HG03354 (cell line): ENCODE measurements at regions not wholly inside any gene's neighbourhood (a gene's known extent, or its start where the extent isn't known, plus 50 kb on each side); places are given as distances from the start of the nearest gene placed in this dataset.
"Not testable (repeated sequence)": the region's sequence is repeated elsewhere in the genome, so short reads cannot be mapped to it uniquely, and the experiment has no call there.

Source experiments
- ATAC-seq: cut with Tn5 transposase; IDR thresholded peaks from one replicate; pipeline ENCODE4 v1.9.1; 2021; ENCODE audit warnings: mild to moderate bottlenecking; ENCODE audit not compliant: unreplicated experiment, poor library complexity, severe bottlenecking

DNA sequence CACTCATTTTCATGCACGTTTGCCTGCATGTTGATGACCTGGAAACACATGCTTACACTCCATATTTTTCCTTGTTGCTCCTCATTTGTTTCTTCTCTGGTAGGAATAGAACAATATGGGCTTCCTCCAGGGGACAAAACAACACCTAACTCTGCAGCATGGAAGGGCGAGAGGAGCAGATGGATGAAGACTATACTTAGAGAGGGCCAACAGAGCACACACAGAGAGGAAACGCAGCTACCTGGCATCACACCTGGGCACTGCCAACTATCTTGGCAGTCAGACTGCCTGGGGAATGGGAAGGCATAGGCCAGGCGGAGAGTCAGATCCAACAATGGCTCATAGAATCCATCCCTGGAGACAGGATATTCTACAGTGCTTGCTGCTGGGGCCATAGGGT lies 290.9 kb downstream of the CD83 start:
- ATAC-seq = no peak

DNA sequence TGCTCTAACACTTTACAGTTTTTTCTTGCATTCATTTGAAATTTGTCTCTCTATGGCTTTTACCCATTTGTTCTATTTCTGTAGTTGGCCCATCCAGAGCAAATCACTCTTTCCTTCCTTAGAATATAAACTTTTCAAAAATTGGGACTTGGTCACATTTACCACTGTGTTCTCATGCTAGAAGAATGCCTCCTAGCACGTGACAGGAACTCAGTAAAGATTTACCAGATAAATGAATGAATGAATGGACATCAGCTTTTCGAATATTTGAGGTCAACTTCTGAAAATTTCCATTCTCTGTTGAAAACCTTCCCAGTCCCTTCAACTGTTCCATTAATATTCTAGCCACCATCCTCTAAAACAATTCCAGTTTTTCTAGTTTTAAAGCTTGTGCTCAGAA lies 294.5 kb downstream of the CD83 start:
- no peak for ATAC-seq

DNA sequence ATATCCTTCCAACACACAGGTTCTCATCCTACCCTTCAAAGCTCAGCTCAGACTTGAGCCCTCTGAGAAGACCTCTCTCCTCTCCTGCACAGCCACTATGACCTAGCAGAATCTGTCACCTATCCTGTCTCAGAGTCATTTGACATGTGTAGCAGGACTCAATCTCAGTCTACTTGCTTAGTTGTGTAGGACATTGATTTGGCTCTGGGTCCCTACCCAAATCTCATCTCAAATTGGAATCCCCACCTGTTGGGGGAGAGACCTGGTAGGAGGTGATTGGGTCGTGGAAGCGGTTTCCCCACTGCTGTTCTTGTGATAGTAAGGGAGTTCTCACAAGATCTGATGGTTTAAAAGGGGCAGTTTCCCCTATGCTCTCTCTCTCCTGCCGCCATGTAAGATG lies 297.9 kb downstream of the CD83 start:
- ATAC-seq = no peak

DNA sequence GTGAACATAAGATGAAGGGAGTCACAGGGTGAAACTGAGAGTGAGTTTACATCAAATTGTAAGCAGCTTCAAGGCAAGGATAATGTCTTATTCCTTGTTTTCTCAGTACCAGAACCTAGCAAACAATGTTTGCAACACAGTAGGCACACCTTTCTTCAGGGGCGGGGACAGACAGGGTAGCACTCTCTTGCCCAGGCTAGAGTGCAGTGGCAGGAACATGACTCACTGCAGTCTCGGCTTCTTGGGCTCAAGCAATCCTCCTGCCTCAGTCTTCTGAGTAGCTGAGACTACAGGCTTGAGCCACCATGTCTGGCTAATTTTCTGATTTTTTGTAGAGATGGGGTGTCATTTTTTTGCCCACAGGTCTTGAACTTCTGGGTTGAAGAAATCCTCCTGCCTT lies 299.8 kb downstream of the CD83 start:
- no peak for ATAC-seq

DNA sequence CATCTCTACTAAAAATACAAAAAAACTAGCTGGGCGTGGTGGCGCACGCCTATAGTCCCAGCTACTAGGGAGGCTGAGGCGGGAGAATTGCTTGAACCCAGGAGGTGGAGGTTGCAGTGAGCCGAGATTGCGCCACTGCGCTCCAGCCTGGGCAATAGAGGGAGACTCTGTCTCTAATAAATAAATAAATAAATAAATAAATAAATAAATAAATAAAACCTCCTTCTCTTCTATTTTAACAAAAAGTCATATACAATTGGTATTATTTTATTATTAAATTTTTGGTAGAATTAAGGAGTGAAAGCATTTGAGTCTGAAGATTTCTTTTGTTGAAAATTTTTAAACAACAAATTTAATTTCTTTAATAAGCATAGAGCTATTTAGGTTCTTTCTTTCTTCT lies 301.7 kb downstream of the CD83 start:
- ATAC-seq = not testable (repeated sequence)

DNA sequence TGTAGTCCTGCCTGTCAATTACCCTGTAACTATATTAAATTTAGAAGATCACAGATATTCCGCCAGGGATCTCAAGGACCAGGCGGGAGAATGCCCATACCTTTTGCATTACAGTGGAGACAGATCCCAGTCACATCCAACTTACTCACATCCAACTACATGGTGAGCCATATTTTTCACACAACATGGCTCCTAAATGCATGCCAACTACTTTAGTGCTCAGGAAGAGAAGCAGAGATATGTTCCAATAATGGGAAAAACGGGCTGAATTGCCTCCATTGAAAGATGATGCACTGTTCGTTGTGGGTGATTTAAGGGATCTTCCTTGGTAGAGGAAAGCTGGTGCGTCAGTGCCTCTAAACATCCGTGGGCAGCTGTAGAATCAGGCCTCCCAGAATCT lies 304.5 kb downstream of the CD83 start:
- ATAC-seq = no peak

DNA sequence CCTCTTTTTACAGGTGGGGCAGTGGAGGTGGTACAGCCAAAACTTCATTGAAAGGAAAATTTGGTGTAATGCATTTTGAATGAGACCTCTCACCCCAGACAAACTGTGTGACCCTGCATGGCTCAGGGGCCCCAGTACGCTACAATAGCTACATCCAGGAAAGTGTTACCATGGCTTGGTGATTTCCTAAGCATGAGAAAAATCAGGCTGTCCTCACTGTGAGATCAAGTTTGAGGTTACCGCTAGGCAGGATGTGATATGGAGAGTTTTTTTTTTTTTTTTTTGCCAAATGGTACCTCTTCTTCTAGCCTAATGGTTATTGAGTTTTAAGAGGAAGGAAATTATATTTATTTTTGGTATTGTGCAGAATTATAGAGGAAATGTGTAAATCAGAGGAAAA lies 305.3 kb downstream of the CD83 start:
- ATAC-seq = no peak

DNA sequence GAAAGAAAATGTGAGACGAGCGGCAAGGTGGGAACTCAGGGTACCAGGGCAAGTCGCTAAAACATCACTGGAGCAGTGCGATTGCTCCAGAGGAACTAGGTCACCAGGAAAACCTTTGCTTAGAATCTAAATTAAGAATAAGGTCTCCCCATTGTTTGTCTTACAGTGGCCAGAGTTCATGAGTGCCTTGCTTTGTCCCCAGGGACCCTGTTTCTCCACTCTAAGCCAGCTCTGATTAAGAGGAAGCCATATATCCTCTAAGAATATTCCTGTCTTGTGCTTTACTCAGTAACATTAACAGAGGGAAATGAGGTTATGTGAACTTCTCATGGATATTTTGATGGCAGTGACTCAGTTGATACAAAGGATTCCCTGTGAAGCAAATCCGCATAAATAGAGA lies 305.8 kb downstream of the CD83 start:
- ATAC-seq = no peak

DNA sequence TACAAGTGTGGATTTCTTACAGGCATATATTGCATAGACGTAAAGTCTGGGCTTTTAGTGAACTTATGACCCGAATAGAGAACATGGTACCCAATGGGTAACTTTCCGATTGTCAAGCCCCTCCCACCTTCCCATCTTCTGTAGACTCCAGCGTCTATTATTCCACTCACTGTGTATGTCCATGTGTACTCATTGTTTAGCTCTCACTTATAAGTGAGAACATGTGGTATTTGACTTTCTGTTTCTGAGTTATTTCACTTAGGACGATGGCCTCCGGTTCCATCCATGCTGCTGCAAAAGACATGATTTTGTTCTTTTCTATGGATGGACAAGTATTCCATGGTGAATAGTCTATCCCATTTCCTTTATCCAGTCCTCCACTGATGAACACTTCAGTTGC lies 306.4 kb downstream of the CD83 start:
- no peak for ATAC-seq

DNA sequence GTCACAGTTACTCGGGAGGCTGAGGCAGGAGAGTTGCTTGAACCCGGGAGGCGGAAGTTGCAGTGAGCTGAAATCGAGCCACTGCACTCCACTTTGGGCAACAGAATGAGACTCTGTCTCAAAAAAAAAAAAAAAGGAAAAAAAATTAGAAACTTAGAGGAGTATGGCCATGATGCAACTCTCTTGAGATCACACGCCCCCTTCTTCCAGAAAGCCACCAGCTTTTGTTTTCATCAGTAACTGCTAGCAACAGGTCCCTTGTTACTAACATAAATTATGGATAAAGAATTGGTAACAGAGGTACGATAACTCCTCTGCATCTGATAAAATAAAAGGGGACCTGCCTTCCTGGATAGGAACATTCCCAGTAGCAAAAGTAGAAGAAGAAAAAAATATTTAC lies 308.2 kb downstream of the CD83 start:
- no peak for ATAC-seq

DNA sequence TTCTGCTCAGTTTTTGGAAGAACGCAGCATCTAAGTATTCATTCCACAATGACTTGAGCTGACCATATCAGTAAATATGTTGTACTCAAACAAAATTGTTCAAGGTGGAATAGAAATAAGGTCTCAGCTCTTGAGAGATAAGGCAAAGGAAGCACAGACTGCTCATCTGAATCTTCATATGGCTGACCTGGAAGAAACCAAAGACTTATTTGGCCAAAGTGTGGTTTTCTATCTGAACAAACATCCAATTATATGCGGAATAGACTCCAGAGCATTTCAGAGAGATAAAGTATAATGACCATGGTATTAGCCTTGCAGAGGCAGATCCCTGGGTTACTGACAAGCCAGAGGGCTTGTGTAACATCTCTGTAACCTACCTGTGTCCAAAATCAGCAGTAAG lies 308.7 kb downstream of the CD83 start:
- no peak for ATAC-seq

DNA sequence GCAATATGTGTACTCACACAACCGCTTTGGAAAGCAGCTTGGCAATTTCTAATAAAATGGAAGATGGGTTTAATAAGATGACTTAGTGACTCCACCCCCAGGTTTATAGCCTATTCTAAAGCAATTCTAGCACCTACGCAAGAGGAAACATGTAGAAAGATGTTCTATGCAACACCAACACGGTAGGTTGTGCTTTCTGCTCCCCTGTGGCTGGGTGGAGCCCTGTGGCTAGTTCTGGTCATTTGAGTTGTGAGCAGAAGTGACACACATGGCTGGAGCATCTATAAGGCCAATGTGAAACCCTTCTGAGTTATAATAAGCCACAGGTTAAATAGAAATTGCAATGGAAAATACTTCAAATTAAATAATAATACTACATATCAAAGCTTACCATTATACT lies 310.7 kb downstream of the CD83 start:
- ATAC-seq = no peak

DNA sequence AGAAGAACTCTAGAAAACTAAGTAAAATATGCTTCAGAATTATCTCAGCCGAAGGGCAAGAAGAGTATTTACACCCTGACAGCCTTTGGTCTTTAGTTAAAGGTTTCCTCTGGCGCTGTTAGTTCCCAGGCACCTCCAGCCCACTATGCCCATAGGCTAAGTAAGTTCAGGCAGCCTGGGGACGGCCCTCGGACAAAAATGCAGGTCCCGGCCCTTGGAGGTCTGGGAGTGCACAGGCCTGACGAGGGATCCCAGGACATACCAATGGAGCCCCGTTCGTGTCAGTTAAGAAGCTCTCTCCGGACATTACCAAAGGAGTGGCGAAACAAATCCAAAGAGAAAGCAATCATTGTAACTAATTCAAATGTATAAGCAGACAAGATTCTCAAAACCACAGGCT lies 311.8 kb downstream of the CD83 start:
- ATAC-seq = no peak

DNA sequence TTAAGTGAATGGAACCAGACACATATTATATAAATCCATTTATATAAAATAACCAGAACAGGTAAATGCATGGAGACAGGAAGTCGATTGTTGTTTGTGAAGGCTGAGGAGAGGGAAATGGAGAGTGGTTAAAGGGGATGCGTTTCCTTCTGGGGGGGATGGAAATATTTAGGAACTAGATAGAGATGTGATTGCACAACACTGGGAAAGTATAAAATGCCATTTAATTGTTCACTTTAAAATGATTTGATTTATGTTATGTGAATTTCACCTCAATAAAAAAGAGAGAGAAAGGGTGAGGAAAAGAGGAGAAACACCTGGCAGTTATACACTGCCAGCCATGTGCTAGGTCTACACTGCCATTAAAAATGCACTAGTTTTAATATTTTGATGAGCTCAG lies 312.6 kb downstream of the CD83 start:
- no peak for ATAC-seq

DNA sequence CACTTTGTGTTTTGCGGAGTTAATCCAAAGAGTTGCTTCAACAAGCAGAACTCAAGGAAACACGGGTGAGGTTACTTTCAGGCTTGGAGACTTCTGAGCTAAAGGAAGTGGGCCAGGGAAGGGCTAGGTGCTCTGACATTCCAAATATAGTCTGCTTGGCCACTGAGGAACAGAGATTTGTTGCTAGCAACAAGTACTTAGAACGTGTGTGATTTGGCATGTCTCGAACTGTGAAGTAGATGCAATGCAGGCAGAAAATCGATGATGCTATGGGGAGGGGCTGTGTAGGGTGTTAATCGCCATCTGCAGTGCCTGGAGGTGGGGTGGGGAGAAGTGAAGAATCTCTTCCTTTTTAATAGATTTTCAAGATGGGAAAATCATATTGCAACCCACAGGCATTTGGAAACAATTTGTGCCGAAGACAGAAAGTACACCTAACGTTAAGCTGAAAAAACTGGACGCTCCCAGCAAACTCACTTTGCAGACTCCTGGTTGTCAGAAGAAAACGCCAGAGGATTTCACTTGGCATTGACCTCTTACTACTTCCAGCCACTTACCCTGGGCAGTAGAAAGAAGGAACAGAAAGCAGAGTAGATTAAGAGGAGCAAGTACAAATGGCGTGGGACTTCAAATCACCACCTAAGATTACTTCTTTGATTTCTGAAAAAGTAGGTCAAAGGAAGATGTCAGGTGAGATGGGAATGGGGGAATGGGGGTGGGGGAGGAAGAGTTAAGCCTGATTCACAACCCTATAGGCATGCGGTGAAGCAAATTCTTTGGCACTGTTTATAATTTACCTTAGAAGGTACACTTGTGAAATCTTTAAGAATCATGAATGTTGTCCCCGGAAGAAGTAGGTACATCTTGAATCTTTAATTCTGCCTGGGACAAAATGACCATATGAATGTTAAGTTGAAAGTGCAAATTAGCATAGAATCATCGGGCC lies 314.1 kb downstream of the CD83 start:
- ATAC-seq = no peak

DNA sequence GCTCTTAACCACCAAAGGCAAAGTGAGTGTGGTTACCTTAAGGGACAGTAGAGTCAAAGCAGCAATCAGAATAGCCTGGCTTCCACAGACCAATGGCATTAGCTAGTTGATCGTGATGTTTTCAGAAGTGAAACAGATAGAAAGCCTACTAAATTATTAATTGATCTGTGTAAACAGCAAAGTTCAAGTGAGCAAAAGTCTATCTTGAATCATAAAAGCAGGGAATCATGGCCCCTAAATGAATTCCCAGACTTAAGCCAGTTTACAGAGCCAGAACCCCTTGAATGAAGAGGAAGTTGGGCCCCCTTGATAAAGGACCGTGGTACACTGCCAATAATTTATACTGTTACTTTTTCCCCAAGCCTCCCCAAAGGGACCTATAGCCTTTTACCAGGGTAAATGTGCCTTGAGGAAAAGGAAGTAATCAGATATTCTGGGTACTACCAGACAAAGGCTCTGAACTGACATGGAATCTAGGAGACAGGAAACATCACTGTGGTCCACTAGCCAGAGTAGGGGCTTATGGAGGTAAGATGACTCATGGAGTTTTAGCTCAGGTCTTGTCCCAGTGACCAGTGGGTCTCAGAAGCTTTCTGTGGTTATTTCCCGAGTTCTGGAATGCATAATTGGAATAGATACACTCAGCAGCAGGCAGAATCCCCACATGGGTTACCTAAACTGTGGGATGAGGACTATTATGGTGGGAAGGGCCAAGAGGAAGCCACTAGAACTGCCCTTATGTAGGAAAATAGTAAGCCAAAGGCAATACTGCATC lies 317.5 kb downstream of the CD83 start:
- no peak for ATAC-seq

DNA sequence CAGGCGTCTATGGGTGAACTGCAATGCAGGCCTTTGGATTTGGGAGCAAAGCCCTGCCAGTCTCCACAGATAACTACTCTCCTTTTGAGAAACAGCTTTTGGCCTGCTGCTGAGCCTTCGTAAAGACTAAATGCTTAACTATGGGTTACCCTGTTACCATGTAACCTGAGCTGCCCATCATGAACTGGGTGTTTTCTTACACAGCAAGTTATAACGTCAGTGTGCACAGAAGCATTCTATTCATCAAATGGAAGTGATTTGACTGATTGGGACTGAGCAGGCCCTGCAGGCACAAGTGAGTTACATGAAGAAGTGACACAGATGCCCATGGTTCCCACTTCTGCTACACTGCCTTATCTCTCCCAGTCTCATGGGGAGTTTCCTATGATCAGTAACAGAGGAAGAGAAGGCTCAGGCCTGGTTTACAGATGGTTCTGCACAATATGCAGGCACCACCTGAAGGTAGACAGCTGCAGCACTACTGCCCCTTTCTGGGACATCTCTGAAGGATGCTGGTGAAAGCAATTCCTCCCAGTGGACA lies 319.1 kb downstream of the CD83 start:
- no peak for ATAC-seq

DNA sequence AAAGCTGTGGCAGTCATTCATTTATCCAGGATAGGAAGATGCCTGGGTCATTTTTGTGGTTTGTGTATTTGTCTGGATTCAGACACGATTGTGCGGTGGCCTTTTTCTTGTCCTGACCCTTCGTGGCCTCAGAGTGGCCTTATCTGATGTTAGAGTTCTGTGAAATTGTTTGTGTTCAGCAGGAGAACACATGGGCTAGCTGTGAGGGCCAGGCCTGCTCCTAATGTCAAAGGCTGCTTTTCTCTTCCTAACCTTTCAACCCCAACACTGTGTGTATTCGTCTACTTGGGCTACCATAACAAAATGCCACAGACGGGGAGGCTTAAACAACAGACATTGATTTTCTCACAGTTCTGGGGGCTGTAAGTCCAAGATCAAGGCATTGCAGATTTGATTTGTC lies 321.8 kb downstream of the CD83 start:
- ATAC-seq = no peak

DNA sequence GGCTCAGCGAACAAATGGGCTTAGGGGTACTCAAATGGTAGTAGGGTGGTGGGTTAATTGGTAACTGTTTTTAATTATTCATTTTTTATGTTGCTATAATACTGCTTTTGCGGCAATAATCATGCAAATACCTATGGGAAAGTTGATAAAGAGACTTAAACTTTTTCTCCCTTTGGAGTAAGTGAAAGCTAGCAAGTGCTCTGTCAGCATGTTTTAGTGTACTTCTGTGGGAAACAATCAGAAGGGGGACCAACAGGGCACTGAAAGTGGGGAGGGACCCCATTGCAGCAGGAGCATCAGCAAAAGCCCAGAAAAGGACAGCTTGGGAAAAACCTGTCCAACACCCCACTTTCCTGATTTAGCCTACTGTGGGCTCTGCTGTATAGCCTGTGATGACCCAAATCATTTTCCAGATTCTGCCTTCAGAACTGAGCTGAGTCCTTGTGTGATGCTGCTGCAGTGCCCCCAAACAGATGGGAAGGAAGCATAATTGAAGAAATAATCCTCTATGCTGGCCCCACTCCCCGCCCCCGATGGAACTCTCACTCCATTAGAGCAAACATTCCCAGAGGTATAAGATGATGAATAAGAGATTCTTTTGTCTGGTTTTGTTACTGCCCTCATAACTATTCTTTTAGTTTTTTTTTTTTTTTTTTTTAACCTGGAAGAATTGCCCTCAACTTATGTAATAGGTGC lies 322.8 kb downstream of the CD83 start:
- ATAC-seq = no peak
